ENCODE measurements at regions not wholly inside any gene's neighbourhood (a gene's known extent, or its start where the extent isn't known, plus 50 kb on each side); places are given as distances from the start of the nearest gene placed in this dataset.

GRCh38 chr11:110774138-110775014 is 62.1 kb upstream of the ARHGAP20 start:
- no peak for DNase-seq

- DNase-seq, result no peak
Observed at GRCh38 chr11:110773442-110773841, 61.2 kb upstream of the ARHGAP20 start.

- DNase-seq, result no peak
Observed at GRCh38 chr11:110772863-110773262, 60.6 kb upstream of the ARHGAP20 start.

- peak; percentile 17 to 55 (median 39) for DNase-seq
Observed at GRCh38 chr11:110766316-110766715, 54.1 kb upstream of the ARHGAP20 start.

GRCh38 chr11:110764485-110764884 is 52.2 kb upstream of the ARHGAP20 start:
- no peak for DNase-seq

GRCh38 chr11:110763249-110764011 is 51.2 kb upstream of the ARHGAP20 start:
- DNase-seq, result no peak

GRCh38 chr11:110762590-110762989 is 50.4 kb upstream of the ARHGAP20 start:
- peak; percentile 25 to 46 (median 45) for DNase-seq
